Loucy (cell line): ENCODE measurements at regions not wholly inside any gene's neighbourhood (a gene's known extent, or its start where the extent isn't known, plus 50 kb on each side); places are given as distances from the start of the nearest gene placed in this dataset.

Source experiments
- H2AFZ ChIP-seq: fragments of 200-600 bp; sonication (generic); 2 replicates; pipeline ENCODE4 v1.6.0; 2016; ENCODE audit warnings: antibody characterized with exemption, mild to moderate bottlenecking, low read length, moderate library complexity
- H3F3A ChIP-seq: fragments of 200-600 bp; 2 replicates; pipeline ENCODE4 v1.6.0; 2016; ENCODE audit warnings: antibody characterized with exemption, low read depth, mild to moderate bottlenecking
- H3K27me3 ChIP-seq: fragments of 200-600 bp; sonication (generic); 2 replicates; pipeline ENCODE4 v1.6.1; 2014; ENCODE audit warnings: low read length, mild to moderate bottlenecking; ENCODE audit not compliant: insufficient read depth, poor library complexity, severe bottlenecking
- H3K36me3 ChIP-seq: fragments of 200-600 bp; sonication (generic); 2 replicates; pipeline ENCODE4 v1.6.1; 2016; ENCODE audit warnings: low read length; ENCODE audit not compliant: insufficient read depth
- H3K4me1 ChIP-seq: fragments of 200-600 bp; sonication (generic); 2 replicates; pipeline ENCODE4 v1.5.1; 2014; ENCODE audit warnings: low read length, mild to moderate bottlenecking; ENCODE audit not compliant: insufficient read depth, poor library complexity, severe bottlenecking
- H3K4me2 ChIP-seq: fragments of 200-600 bp; sonication (generic); 2 replicates; pipeline ENCODE4 v1.6.0; 2014; ENCODE audit warnings: antibody characterized with exemption, low read length, low read depth, mild to moderate bottlenecking; ENCODE audit not compliant: poor library complexity, severe bottlenecking
- H3K4me3 ChIP-seq: fragments of 200-600 bp; sonication (generic); 2 replicates; pipeline ENCODE4 v1.5.1; 2014; ENCODE audit warnings: low read length, mild to moderate bottlenecking, mixed read lengths; ENCODE audit not compliant: poor library complexity, severe bottlenecking
- H3K79me2 ChIP-seq: fragments of 200-600 bp; sonication (generic); 2 replicates; pipeline ENCODE4 v1.6.1; 2014; ENCODE audit warnings: low read length; ENCODE audit not compliant: insufficient read depth
- H3K9ac ChIP-seq: fragments of 200-600 bp; sonication (generic); 2 replicates; pipeline ENCODE4 v1.6.0; 2014; ENCODE audit warnings: mild to moderate bottlenecking, low read depth, low read length, moderate library complexity; ENCODE audit not compliant: poor library complexity, severe bottlenecking
- H3K9me2 ChIP-seq: fragments of 200-600 bp; sonication (generic); replicated peaks from 2 replicates; pipeline ENCODE4 v1.6.1; 2016; ENCODE audit warnings: low read depth, low read length, mixed read lengths
- H3K9me3 ChIP-seq: fragments of 200-600 bp; sonication (generic); 2 replicates; pipeline ENCODE4 v1.6.1; 2014; ENCODE audit warnings: mild to moderate bottlenecking, antibody characterized with exemption, low read length, low read depth; ENCODE audit not compliant: insufficient read depth
- H4K20me1 ChIP-seq: fragments of 200-600 bp; sonication (generic); 2 replicates; pipeline ENCODE4 v1.6.0; 2014; ENCODE audit warnings: antibody characterized with exemption, low read length, mild to moderate bottlenecking; ENCODE audit not compliant: insufficient read depth, poor library complexity, severe bottlenecking
- EZH2phosphoT487 ChIP-seq: fragments of 200-600 bp; IDR thresholded peaks from 2 replicates; pipeline ENCODE4 v1.6.1; 2018; ENCODE audit warnings: antibody characterized with exemption, mild to moderate bottlenecking, moderate library complexity, borderline replicate concordance
- TF ChIP-seq, protein P1 (sequence below): fragments of 200-600 bp; sonication (generic); conservative IDR thresholded peaks from 2 replicates; pipeline ENCODE4 v1.5.1; 2014; ENCODE audit warnings: mild to moderate bottlenecking, antibody characterized with exemption, low read length

GRCh38 chr2:12803607-12804006 lies 86.9 kb downstream of the TRIB2 start:
- no peak overlapping the region for H3K9ac ChIP-seq

DNA sequence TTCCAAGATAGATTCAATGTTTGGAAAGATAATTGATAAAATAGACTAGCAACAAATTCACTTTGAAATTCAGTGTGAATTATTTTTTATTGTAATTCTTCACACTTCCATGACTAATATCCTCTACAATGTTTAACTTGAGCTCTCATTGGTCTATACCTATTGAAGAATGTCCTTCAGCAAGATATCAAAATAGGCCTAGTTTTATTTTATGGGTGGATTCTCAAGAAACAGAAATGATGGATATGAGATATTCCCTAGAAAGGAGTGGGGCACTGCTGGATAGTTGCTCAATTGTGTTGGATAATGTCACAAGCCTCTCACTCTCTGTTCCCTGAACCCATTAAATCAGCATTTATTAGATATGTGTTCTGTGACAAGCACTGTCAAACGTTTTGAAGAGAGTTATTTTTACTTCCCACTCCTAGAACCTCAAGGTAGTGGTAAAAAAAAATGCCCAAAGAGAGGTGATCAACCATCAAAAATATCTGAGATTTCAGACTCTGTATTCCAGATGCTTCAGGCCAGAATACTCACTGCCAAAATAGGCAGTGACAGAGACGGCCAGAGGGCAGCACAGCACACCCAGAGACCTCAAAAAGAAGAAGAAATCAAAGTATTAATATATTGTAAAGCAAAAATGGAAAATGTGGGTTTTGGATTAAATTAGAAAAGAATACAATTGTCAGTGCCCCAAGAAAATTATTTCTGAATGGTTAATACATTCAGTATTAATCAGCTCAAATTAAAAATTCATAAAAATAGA lies 87.5 kb downstream of the TRIB2 start:
- no peak overlapping the region for H2AFZ ChIP-seq

More at GRCh38 chr2:12803607-12804006, 86.9 kb downstream of the TRIB2 start:
- no peaks in the 10 kb centered on the region for H3F3A ChIP-seq
- H3K79me2 ChIP-seq: no peaks in the 10 kb centered on the region
- H3K4me1 ChIP-seq: peaks cover 19% of the 10 kb centered on the region
- no peak overlapping the region for H2AFZ ChIP-seq
- no peaks in the 10 kb centered on the region for H3K36me3 ChIP-seq
- no peak overlapping the region for H3K4me2 ChIP-seq
- no peak overlapping the region for H3K4me3 ChIP-seq
- H3K9me3 ChIP-seq: no peaks in the 10 kb centered on the region
- H3K9me2 ChIP-seq: no peaks in the 10 kb centered on the region
- TF ChIP-seq EZH2phosphoT487: no peak
- TF ChIP-seq, protein P1, sequence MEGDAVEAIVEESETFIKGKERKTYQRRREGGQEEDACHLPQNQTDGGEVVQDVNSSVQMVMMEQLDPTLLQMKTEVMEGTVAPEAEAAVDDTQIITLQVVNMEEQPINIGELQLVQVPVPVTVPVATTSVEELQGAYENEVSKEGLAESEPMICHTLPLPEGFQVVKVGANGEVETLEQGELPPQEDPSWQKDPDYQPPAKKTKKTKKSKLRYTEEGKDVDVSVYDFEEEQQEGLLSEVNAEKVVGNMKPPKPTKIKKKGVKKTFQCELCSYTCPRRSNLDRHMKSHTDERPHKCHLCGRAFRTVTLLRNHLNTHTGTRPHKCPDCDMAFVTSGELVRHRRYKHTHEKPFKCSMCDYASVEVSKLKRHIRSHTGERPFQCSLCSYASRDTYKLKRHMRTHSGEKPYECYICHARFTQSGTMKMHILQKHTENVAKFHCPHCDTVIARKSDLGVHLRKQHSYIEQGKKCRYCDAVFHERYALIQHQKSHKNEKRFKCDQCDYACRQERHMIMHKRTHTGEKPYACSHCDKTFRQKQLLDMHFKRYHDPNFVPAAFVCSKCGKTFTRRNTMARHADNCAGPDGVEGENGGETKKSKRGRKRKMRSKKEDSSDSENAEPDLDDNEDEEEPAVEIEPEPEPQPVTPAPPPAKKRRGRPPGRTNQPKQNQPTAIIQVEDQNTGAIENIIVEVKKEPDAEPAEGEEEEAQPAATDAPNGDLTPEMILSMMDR: no peak
- no peaks in the 10 kb centered on the region for H3K27me3 ChIP-seq
- no peaks in the 10 kb centered on the region for H4K20me1 ChIP-seq

GRCh38 chr2:12805033-12805432 lies 88.3 kb downstream of the TRIB2 start:
- H3K4me2 ChIP-seq: no peak overlapping the region
- no peak overlapping the region for H3K4me3 ChIP-seq
- H3K4me1 ChIP-seq: peaks cover 19% of the 10 kb centered on the region
- no peaks in the 10 kb centered on the region for H4K20me1 ChIP-seq
- H2AFZ ChIP-seq: no peak overlapping the region
- H3K36me3 ChIP-seq: no peaks in the 10 kb centered on the region
- H3K27me3 ChIP-seq: no peaks in the 10 kb centered on the region
- no peaks in the 10 kb centered on the region for H3K9me3 ChIP-seq
- no peaks in the 10 kb centered on the region for H3K9me2 ChIP-seq
- H3F3A ChIP-seq: no peaks in the 10 kb centered on the region
- H3K9ac ChIP-seq: no peak overlapping the region
- no peak for TF ChIP-seq EZH2phosphoT487
- TF ChIP-seq, protein P1: no peak
- no peaks in the 10 kb centered on the region for H3K79me2 ChIP-seq

More for the DNA sequence above, 87.5 kb downstream of the TRIB2 start:
- Histone ChIP-seq H4K20me1 (no peaks in the 10 kb centered on the region), H3K4me1 (peaks cover 19% of the 10 kb centered on the region), H3K79me2 (no peaks in the 10 kb centered on the region), H3K4me3 (no peak overlapping the region), H3K9me3 (no peaks in the 10 kb centered on the region), H3K4me2 (no peak overlapping the region), H3K27me3 (no peaks in the 10 kb centered on the region), H3K9me2 (no peaks in the 10 kb centered on the region), H3K36me3 (no peaks in the 10 kb centered on the region), H3F3A (no peaks in the 10 kb centered on the region), H3K9ac (no peak overlapping the region)
- no peak for TF ChIP-seq EZH2phosphoT487
- TF ChIP-seq, protein P1: no peak
